ENCODE measurements at regions not wholly inside any gene's neighbourhood (a gene's known extent, or its start where the extent isn't known, plus 50 kb on each side); places are given as distances from the start of the nearest gene placed in this dataset. TPM values are rescaled to one million over a fixed set of nuclear protein-coding genes. Genes with fewer than 3 reads are reported as not detected.

- H3K4me1 ChIP-seq (ENCODE audit: insufficient read depth), result no peaks in the 10 kb centered on the region
- H3K79me2 ChIP-seq, result no peaks in the 10 kb centered on the region
- TF ChIP-seq EZH2phosphoT487 (IDR thresholded peaks at IDR 0.05; ENCODE audit: low read depth, severe bottlenecking, unreplicated experiment) (no peak), EZH2 (IDR thresholded peaks at IDR 0.05; ENCODE audit: borderline replicate concordance) (no peak), CTCF (IDR thresholded peaks at IDR 0.05; ENCODE audit: poor library complexity) (no peak)
- H4K20me1 ChIP-seq (ENCODE audit: insufficient read depth, poor library complexity, severe bottlenecking), result no peaks in the 10 kb centered on the region
- no peaks in the 10 kb centered on the region for H3K9me3 ChIP-seq (ENCODE audit: low read depth)
- no peak overlapping the region for H3K27ac ChIP-seq
- DNase-seq (ENCODE audit: low spot score), result no peak
- H3K4me2 ChIP-seq, result no peak overlapping the region
- H3K36me3 ChIP-seq (replicated peaks; ENCODE audit: insufficient read depth, low read depth), result no peaks in the 10 kb centered on the region
- H3K9me2 ChIP-seq (replicated peaks; ENCODE audit: insufficient read depth), result no peaks in the 10 kb centered on the region
- 94% methylated on average over 3 of the region's 3 CpGs for WGBS (ENCODE audit: low lambda C conversion rate, missing lambda C conversion rate)
- no peak overlapping the region for H3K4me3 ChIP-seq
- no peak overlapping the region for H2AFZ ChIP-seq
- H3K27me3 ChIP-seq, result no peaks in the 10 kb centered on the region
Observed at GRCh38 chr5:168228668-168229067, 62.8 kb upstream of the WWC1 start.

GRCh38 chr5:168234133-168234532 lies 57.3 kb upstream of the WWC1 start:
- Histone ChIP-seq H3K79me2 (no peaks in the 10 kb centered on the region), H3K36me3 (replicated peaks; ENCODE audit: insufficient read depth, low read depth) (no peaks in the 10 kb centered on the region), H3K27me3 (no peaks in the 10 kb centered on the region), H3K9me2 (replicated peaks; ENCODE audit: insufficient read depth) (no peaks in the 10 kb centered on the region), H3K27ac (no peak overlapping the region), H3K4me3 (no peak overlapping the region), H3K4me1 (ENCODE audit: insufficient read depth) (no peaks in the 10 kb centered on the region), H3K4me2 (no peak overlapping the region), H3K9me3 (ENCODE audit: low read depth) (no peaks in the 10 kb centered on the region), H4K20me1 (ENCODE audit: insufficient read depth, poor library complexity, severe bottlenecking) (no peaks in the 10 kb centered on the region), H2AFZ (no peak overlapping the region)
- 95% methylated on average over 3 of the region's 3 CpGs for whole genome bisulfite sequencing (ENCODE audit: low lambda C conversion rate, missing lambda C conversion rate)
- TF ChIP-seq EZH2 (IDR thresholded peaks at IDR 0.05; ENCODE audit: borderline replicate concordance), result no peak
- no peak for TF ChIP-seq EZH2phosphoT487 (IDR thresholded peaks at IDR 0.05; ENCODE audit: low read depth, severe bottlenecking, unreplicated experiment)
- no peak for TF ChIP-seq CTCF (IDR thresholded peaks at IDR 0.05; ENCODE audit: poor library complexity)
- DNase-seq (ENCODE audit: low spot score), result peak; percentile 23

- 54% methylated on average over 8 of the region's 8 CpGs for WGBS (ENCODE audit: low lambda C conversion rate, missing lambda C conversion rate)
- Histone ChIP-seq H3K4me2 (no peak overlapping the region), H3K4me3 (no peak overlapping the region)
Observed at GRCh38 chr5:168238463-168238862, 53.0 kb upstream of the WWC1 start.

GRCh38 chr5:168239325-168239724 lies 52.1 kb upstream of the WWC1 start:
- no peak for TF ChIP-seq CTCF (IDR thresholded peaks at IDR 0.05; ENCODE audit: poor library complexity)
- no peak for TF ChIP-seq EZH2phosphoT487 (IDR thresholded peaks at IDR 0.05; ENCODE audit: low read depth, severe bottlenecking, unreplicated experiment)
- TF ChIP-seq EZH2 (IDR thresholded peaks at IDR 0.05; ENCODE audit: borderline replicate concordance), result no peak
- Histone ChIP-seq H3K36me3 (replicated peaks; ENCODE audit: insufficient read depth, low read depth) (no peaks in the 10 kb centered on the region), H3K27ac (no peak overlapping the region), H3K79me2 (no peaks in the 10 kb centered on the region), H2AFZ (no peak overlapping the region), H3K4me2 (no peak overlapping the region), H3K4me3 (no peak overlapping the region), H4K20me1 (ENCODE audit: insufficient read depth, poor library complexity, severe bottlenecking) (no peaks in the 10 kb centered on the region), H3K4me1 (ENCODE audit: insufficient read depth) (no peaks in the 10 kb centered on the region), H3K9me3 (ENCODE audit: low read depth) (no peaks in the 10 kb centered on the region), H3K27me3 (no peaks in the 10 kb centered on the region), H3K9me2 (replicated peaks; ENCODE audit: insufficient read depth) (no peaks in the 10 kb centered on the region)
- DNase-seq (ENCODE audit: low spot score), result no peak

More at GRCh38 chr5:168238463-168238862, 53.0 kb upstream of the WWC1 start:
- Histone ChIP-seq H3K9me2 (replicated peaks; ENCODE audit: insufficient read depth) (no peaks in the 10 kb centered on the region), H3K27me3 (no peaks in the 10 kb centered on the region), H3K36me3 (replicated peaks; ENCODE audit: insufficient read depth, low read depth) (no peaks in the 10 kb centered on the region), H3K27ac (no peak overlapping the region), H4K20me1 (ENCODE audit: insufficient read depth, poor library complexity, severe bottlenecking) (no peaks in the 10 kb centered on the region), H2AFZ (no peak overlapping the region), H3K9me3 (ENCODE audit: low read depth) (no peaks in the 10 kb centered on the region), H3K79me2 (no peaks in the 10 kb centered on the region), H3K4me1 (ENCODE audit: insufficient read depth) (no peaks in the 10 kb centered on the region)
- no peak for DNase-seq (ENCODE audit: low spot score)
- no peak for TF ChIP-seq EZH2 (IDR thresholded peaks at IDR 0.05; ENCODE audit: borderline replicate concordance)

Small RNA genes in the stretch of these regions (small RNA-seq; reads per million reads assigned to genes)
- gene AC026403.1 (0.16 reads per million), gene RF00561 (not detected), gene RN7SKP60 (not detected), gene RNU6-168P (not detected), gene RNU6-209P (not detected)

Data from hepatocyte (in vitro differentiated cells).